Globus pallidus (tissue), 1 donor: ENCODE measurements at regions not wholly inside any gene's neighbourhood (a gene's known extent, or its start where the extent isn't known, plus 50 kb on each side); places are given as distances from the start of the nearest gene placed in this dataset.
"Not testable (repeated sequence)": the region's sequence is repeated elsewhere in the genome, so short reads cannot be mapped to it uniquely, and the experiment has no call there.

Experiments
- DNase-seq: peaks from one replicate; pipeline ENCODE4 v3.0.0-alpha.2; 2015; ENCODE audit warnings: low spot score

DNA sequence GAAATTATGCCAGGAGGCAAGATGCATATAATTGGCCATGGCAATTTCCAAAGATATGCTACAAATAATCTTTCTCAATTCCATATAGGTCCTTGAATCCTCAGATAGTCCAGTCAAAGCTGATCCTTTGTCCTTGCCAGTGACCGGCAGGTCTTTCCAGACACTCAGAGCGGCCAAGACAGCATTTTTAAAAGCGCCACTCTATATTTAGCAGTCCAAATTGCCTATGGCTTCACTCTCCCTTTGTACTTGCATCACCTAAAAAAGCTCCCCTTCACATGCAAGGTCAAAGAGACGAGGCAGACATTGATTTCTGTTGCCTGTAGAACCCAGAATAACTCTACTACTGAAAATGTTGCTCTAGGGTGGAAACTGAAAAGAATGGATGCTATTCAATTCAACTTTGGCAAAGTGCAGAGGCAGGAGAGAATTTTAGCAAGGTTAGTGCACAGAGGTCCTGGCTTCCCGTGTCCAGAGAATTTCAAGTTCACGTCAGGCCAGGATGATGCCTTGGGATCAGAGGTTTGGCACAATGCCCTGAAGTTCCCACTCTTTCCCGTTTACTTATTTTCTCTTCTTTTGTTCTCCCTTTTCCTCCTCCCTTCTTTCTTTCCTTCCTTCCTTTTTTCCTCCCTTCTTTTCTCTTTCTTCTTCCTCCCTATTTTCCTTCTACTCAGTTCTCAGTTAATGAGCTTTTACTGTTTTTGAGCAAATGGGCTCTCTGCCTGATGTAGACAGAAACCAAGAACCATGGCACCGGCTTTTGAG lies 108.5 kb downstream of the KCNK1 start:
- no peak for DNase-seq

GRCh38 chr1:233723387-233723786 lies 109.5 kb downstream of the KCNK1 start:
- no peak for DNase-seq

DNA sequence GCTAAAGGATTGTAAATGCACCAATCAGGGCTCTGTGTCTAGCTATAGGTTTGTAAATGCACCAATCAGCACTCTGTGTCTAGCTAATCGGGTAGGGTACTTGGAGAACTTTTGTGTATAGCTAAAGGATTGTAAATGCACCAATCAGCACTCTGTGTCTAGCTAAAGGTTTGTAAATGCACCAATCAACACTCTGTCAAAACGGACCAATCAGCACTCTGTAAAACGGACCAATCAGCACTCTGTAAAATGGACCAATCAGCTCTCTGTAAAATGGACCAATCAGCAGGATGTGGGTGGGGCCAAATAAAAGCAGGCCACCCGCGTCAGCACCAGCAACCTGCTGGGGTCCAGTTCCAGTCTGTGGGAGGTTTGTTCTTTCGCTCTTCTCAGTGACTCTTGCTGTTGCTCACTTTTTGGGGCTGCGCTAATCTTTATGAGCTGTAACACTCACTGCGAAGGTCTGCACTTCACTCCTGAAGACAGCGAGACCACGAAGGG lies 110.3 kb downstream of the KCNK1 start:
- DNase-seq = not testable (repeated sequence)

DNA sequence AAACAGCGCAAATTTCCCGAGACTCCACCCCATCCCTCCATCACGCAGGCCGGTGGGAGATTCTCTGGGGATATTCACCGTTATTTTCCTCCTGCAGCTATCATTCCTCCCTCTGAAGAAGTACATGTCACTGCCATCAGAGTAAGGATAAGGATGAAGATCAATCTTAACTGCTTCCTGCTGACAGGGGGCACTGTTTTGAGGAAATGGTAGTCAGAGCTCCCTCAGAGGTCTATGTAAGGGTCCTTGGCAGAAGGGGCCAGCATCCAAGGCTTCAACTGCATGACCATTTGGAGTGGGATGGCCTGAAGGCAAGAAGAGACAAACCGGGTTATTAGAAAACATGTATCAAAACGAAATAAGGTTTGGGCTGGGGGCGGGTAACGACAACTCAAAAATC lies 111.5 kb downstream of the KCNK1 start:
- no peak for DNase-seq

GRCh38 chr1:233728721-233729120 lies 114.8 kb downstream of the KCNK1 start:
- DNase-seq = no peak

GRCh38 chr1:233730380-233730779 lies 116.5 kb downstream of the KCNK1 start:
- DNase-seq = no peak

GRCh38 chr1:233730809-233731208 lies 116.9 kb downstream of the KCNK1 start:
- no peak for DNase-seq

GRCh38 chr1:233732206-233732605 lies 118.3 kb downstream of the KCNK1 start:
- no peak for DNase-seq

- no peak for DNase-seq
Measured at GRCh38 chr1:233734456-233734855, 120.5 kb downstream of the KCNK1 start.

GRCh38 chr1:233735331-233735730 lies 121.4 kb downstream of the KCNK1 start:
- no peak for DNase-seq

DNA sequence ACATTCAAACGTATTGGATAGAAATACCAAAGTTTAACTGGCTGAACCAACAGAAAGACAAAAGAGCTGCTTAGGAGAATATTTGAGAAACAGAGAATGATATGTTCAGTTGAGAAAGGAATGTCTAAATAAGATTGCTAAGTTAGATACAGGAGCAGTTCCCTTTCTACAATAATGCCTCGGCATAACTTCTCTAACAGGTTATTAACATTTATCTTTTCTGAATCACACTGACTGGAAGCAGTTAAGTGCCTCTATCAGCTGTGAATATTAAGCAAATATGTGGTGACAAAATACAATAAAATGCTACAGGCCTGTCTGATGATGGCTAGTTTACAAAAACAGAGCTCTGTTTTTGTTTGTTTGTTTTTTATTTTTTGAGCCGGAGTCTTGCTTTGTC lies 121.9 kb downstream of the KCNK1 start:
- no peak for DNase-seq

DNA sequence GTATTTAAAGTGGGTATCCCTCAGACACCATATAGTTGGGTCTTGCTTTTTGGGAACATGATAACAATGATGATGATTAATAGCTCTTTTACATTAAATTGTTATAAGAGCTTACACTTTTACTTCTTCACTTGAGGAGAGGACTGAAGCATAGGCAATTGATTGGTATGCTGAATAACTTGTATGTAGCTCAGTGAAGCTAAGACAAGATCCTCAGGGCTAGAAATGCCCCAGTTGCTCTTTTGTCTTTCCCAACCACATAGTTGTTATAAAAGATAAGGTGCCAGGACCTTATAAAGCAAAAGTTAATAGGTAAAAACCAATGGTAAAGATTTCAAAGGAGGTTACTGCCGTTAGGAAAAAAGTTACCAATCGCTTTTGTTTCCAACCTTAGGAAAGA lies 123.4 kb downstream of the KCNK1 start:
- DNase-seq = no peak

- DNase-seq = no peak
Measured at GRCh38 chr1:233738396-233738795, 124.5 kb downstream of the KCNK1 start.

GRCh38 chr1:233738850-233739249 lies 124.9 kb downstream of the KCNK1 start:
- no peak for DNase-seq

DNA sequence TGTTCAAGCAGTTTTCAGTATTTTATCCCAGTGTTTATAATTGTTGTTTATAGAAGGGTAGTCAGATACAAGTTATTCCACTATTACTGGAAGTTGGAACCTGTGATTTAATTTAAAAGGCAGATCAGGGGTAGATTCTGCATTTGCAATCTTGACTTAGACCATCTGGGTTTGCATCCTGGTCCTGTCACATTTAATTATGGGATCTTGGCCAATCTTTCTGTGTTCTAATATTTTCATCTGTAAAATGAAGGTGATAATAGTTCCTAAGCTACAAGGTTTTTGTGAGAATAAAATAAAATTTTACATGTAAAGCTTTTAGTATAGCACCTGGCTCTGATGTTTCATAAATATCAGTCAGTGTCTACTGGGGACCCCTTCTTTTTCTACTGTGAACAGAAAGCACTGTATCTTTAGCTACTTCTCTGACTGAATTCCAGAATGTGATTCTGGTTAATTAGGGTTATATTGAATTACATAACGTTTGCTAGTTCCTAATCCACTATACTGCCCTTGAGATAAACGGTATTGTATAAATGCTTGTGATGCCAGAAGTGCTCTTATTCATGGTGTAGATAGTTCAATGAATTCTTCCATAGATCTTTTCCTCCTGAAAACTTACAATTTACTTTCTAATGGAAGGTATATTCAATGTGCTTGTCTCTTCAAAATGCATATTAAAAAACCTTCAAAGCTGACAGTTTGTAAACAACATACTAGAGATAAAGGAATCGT lies 131.0 kb downstream of the KCNK1 start:
- no peak for DNase-seq

DNA sequence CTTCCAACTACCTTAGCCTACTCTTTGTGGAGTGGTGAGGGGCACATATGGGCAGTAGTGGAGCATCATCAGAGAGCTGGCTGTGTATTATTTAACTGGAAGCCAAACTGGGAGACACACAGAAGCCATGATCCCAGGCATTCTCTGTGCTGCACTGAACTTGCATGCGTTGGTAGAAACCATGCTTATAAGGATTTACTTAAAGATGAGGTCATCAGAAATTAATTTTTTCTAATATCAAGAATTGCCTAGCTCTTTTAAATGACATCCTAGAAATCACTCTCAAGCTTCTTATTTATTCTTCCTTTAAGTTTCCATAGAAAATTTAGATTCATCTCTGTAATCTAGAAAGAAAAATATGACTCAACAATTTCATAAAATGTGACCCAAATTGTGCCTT lies 136.2 kb downstream of the KCNK1 start:
- no peak for DNase-seq

DNA sequence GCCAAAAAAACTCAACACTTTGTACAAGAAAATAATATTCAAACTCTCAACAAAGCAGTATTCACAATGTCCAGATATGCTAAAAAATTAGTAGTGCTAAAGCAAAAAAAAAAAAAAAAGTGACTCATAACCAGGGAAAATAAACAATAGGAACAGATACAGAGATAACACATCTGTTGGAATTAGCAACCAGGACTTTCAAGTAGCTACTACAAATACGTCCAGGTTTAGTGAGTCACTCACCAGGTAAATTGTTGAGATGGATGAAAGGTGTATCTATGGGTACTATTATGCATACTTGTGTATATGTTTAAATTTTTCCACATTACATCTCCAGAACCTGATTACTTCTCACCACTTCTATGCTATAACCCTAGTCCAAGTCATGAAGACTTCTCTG lies 144.8 kb upstream of the SLC35F3 start:
- DNase-seq = no peak

DNA sequence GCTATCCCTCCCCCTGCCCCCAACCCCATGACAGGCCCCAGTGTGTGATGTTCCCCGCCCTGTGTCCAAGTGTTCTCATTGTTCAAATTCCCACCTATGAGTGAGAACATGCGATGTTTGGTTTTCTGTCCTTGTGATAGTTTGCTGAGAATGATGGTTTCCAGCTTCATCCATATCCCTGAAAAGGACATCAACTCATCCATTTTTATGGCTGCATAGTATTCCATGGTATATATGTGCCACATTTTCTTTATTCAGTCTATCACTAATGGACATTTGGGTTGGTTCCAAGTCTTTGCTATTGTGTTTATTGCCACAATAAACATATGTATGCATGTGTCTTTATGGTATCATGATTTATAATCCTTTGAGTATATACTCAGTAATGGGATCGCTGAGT lies 140.2 kb upstream of the SLC35F3 start:
- not testable (repeated sequence) for DNase-seq

DNA sequence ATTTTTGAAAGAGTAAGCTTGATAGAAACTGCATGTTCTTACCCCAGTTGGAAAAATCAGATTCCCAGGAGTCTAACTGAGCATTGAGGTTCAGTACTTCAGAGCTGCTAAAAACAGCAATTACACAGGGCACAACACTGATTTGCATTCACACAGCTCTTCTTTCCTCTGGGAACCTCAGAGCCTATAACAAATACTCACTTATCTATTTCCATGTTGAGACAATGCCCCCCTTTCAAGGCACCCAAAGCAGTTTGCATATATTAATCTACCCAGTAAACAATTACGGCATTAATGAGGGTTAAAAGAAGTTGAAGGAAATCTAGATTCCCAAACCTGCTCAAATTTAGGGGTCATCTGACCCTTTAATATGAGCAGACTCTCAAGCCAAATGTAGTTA lies 126.9 kb upstream of the SLC35F3 start:
- peak; percentile 95 for DNase-seq

- no peak for DNase-seq
Measured at GRCh38 chr1:233780049-233780448, 124.4 kb upstream of the SLC35F3 start.

GRCh38 chr1:233782937-233783586 lies 121.4 kb upstream of the SLC35F3 start:
- no peak for DNase-seq

DNA sequence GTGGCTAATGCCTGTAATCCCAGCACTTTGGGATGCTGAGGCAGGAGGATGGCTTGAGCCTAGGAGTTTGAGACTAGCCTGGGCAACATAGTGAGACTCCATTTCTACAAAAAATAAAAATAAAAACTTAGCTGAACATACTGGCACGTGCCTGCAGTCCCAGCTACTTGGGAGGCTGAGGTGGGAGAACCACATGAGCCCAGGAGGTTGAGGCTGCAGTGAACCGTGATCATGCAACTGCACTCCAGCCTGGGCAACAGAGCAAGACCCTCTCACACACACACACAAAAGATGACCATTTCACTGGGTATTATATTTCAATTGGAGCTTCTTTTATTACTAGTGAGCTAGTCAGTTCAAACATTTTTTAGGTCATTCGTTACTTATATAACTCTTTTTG lies 116.9 kb upstream of the SLC35F3 start:
- DNase-seq = no peak

- no peak for DNase-seq
Measured at GRCh38 chr1:233788687-233789086, 115.8 kb upstream of the SLC35F3 start.
